Uterus (tissue), 2 donors: ENCODE measurements at regions not wholly inside any gene's neighbourhood (a gene's known extent, or its start where the extent isn't known, plus 50 kb on each side); places are given as distances from the start of the nearest gene placed in this dataset.

Experiments
- POLR2A ChIP-seq, 2 donors: fragments of 450-650 bp; IDR thresholded peaks; one replicate each; pipeline ENCODE4 v1.6.1; 2016; ENCODE audit warnings: antibody characterized with exemption in 2 of 2, mild to moderate bottlenecking in 1 of 2, moderate library complexity in 1 of 2
- TF ChIP-seq, protein P1 (sequence below), 4 experiments: fragments of 200-600 bp in 2 of 4; fragments of 450-650 bp in 2 of 4; sonication (generic) in 2 of 4; IDR thresholded peaks; one replicate each; pipeline ENCODE4 v1.5.1; 2016 to 2019; ENCODE audit warnings: antibody characterized with exemption in 4 of 4, mild to moderate bottlenecking in 2 of 4, moderate library complexity in 1 of 4

DNA sequence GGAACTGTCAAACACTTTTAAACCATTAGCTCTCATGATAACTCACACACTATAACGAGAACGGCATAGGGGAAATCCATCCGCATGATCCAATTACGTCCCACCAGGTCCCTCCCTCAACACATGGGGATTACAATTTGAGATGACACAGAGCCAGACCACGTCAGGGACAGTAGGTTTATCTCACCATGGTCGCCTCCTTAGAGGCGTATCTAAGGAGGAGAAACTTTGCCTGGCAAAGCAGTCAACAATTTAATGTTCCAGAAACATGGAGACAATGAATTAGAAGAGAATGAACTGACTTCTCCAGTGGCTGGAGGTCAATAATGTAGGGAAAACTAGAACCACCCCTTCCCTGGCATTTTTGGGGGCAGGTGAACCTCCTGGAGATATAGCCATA, 488.4 kb upstream of the AUTS2 start:
- TF ChIP-seq, protein P1, sequence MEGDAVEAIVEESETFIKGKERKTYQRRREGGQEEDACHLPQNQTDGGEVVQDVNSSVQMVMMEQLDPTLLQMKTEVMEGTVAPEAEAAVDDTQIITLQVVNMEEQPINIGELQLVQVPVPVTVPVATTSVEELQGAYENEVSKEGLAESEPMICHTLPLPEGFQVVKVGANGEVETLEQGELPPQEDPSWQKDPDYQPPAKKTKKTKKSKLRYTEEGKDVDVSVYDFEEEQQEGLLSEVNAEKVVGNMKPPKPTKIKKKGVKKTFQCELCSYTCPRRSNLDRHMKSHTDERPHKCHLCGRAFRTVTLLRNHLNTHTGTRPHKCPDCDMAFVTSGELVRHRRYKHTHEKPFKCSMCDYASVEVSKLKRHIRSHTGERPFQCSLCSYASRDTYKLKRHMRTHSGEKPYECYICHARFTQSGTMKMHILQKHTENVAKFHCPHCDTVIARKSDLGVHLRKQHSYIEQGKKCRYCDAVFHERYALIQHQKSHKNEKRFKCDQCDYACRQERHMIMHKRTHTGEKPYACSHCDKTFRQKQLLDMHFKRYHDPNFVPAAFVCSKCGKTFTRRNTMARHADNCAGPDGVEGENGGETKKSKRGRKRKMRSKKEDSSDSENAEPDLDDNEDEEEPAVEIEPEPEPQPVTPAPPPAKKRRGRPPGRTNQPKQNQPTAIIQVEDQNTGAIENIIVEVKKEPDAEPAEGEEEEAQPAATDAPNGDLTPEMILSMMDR (IDR thresholded peaks at IDR 0.05), result no peak
- no peak for TF ChIP-seq POLR2A (IDR thresholded peaks at IDR 0.05)
